Caco-2 (cell line): ENCODE measurements at regions not wholly inside any gene's neighbourhood (a gene's known extent, or its start where the extent isn't known, plus 50 kb on each side); places are given as distances from the start of the nearest gene placed in this dataset.

Experiments used
- BruUV-seq: library from RNA; stranded (reverse); fragments of 400-500 nt; replicated peaks from 2 replicates; lab custom pipeline; 2021; lab: Mats Ljungman, UMichigan
- CTCF ChIA-PET: fragments of 300-600 bp; sonication (Branson Sonifier 250); formaldehyde crosslinking; loops from one replicate; lab custom pipeline; 2022; ENCODE audit warnings: antibody characterized with exemption; lab: Charles Lee
- POLR2A ChIA-PET: fragments of 300-600 bp; sonication (Branson Sonifier 250); formaldehyde crosslinking; loops from one replicate; lab custom pipeline; 2022; ENCODE audit warnings: antibody characterized with exemption; lab: Charles Lee
- DNase-seq, 2 experiments: peaks; one replicate each; pipeline versions ENCODE4 v3.0.0 to v3.0.0-alpha.2; 2020 to 2022
- H3K27me3 ChIP-seq: replicated peaks from 2 replicates; pipeline ENCODE4 v1.6.0; 2011; ENCODE audit warnings: low read length; ENCODE audit not compliant: control insufficient read depth, insufficient read depth
- H3K36me3 ChIP-seq: 2 replicates; pipeline ENCODE4 v1.5.1; 2011; ENCODE audit warnings: low read length; ENCODE audit not compliant: control insufficient read depth, insufficient read depth
- H3K4me1 ChIP-seq: fragments of 250-450 bp; sonication (Bioruptor Pico); 2 replicates; pipeline ENCODE4 v1.5.1; 2020; ENCODE audit warnings: mild to moderate bottlenecking
- H3K4me3 ChIP-seq: 2 replicates; pipeline ENCODE4 v1.5.1; 2011; ENCODE audit warnings: low read depth, mild to moderate bottlenecking, control low read depth, low read length
- H3K9me3 ChIP-seq: fragments of 250-450 bp; sonication (Bioruptor Pico); 2 replicates; pipeline ENCODE4 v1.5.1; 2020; ENCODE audit warnings: mild to moderate bottlenecking, moderate library complexity
- H3K27ac Mint-ChIP-seq: one replicate; pipeline ENCODE4 v1.8.0; 2022; ENCODE audit warnings: mixed read lengths; ENCODE audit not compliant: unreplicated experiment
- H3K27me3 Mint-ChIP-seq: one replicate; pipeline ENCODE4 v1.8.0; 2022; ENCODE audit warnings: mixed read lengths; ENCODE audit not compliant: insufficient read depth, unreplicated experiment
- H3K36me3 Mint-ChIP-seq: one replicate; pipeline ENCODE4 v1.8.0; 2022; ENCODE audit warnings: mild to moderate bottlenecking, mixed read lengths; ENCODE audit not compliant: insufficient read depth, unreplicated experiment
- H3K4me1 Mint-ChIP-seq: one replicate; pipeline ENCODE4 v1.8.0; 2022; ENCODE audit warnings: low read depth, mixed read lengths; ENCODE audit not compliant: unreplicated experiment
- H3K4me3 Mint-ChIP-seq: one replicate; pipeline ENCODE4 v1.8.0; 2022; ENCODE audit warnings: mild to moderate bottlenecking, moderate library complexity, mixed read lengths; ENCODE audit not compliant: unreplicated experiment
- H3K9me3 Mint-ChIP-seq: one replicate; pipeline ENCODE4 v1.8.0; 2022; ENCODE audit warnings: mixed read lengths; ENCODE audit not compliant: unreplicated experiment
- intact Hi-C: fragments of 100-400 bp; cut with micrococcal nuclease; formaldehyde crosslinking; loops from one replicate; pipeline ENCODE4 v1.10.0; 2022; ENCODE audit not compliant: unreplicated experiment
- TF ChIP-seq, protein P1 (sequence below), 2 experiments: fragments of 200-600 bp in 1 of 2; IDR thresholded peaks; 1 replicate in 1 of 2; 2 replicates in 1 of 2; pipeline versions ENCODE4 v1.5.1 to v1.8.0; 2011 to 2022; ENCODE audit warnings: antibody characterized with exemption in 1 of 2, control low read depth in 1 of 2, inconsistent platforms in 1 of 2, low read depth in 1 of 2, low read length in 1 of 2, mild to moderate bottlenecking in 1 of 2, moderate library complexity in 1 of 2; ENCODE audit not compliant: insufficient read depth in 1 of 2, severe bottlenecking in 1 of 2, unreplicated experiment in 1 of 2

DNA sequence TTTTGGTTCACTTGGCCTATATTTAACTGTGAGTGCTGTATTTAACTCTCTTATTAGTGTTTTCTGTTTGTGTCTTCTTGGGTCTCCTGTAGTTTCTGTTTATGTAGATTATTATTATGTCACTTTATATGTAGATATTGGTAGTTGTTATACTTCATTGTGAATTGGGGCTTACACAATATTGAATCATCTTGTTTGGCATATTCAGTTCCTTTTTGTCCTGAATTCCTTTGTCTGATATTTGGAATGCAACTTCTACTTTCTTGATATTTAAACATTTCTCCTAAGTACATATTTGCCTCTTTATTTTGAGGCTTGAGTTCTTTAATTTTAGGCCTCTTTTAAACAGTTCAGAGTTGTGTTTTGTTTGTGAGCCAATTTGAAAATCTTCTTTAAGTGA, 544.8 kb upstream of the ADGRL3 start:
- BruUV-seq, result no TSS peak

DNA sequence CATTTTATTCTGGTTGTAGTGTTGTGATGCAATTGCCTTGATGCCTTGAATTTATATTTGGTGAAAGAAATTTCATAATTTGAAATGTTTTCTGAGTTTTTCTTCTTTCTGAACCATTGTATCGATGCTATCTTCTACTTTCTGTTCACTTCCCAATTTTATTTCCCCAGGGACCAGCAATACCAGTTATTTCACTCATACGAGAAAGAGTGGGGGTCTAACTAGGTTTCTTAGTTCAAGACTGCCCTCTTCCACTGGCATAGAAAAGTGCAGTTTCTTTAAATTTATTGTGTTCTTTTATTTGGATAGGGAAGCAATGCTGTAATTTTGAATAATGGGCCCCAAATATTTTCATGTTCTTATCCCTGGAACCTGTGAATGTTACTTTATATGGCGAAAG, 544.0 kb upstream of the ADGRL3 start:
- H3K27ac Mint-ChIP-seq, result no peak overlapping the region
- H3K9me3 Mint-ChIP-seq, result no peaks in the 10 kb centered on the region
- DNase-seq, result no peak
- H3K27me3 ChIP-seq, result no peaks in the 10 kb centered on the region
- CTCF ChIA-PET, result no interaction called here
- no TSS peak for BruUV-seq
- H3K36me3 Mint-ChIP-seq, result no peaks in the 10 kb centered on the region
- H3K27me3 Mint-ChIP-seq, result no peaks in the 10 kb centered on the region
- H3K9me3 ChIP-seq, result no peaks in the 10 kb centered on the region
- H3K36me3 ChIP-seq, result no peaks in the 10 kb centered on the region
- POLR2A ChIA-PET, result no interaction called here
- H3K4me1 ChIP-seq, result no peaks in the 10 kb centered on the region
- H3K4me3 ChIP-seq, result no peak overlapping the region
- intact Hi-C loops, result loop anchor here (10.0 kb wide), 1 partner anchor 171 kb away; no protein-coding TSS in a partner anchor
- no peaks in the 10 kb centered on the region for H3K4me1 Mint-ChIP-seq
- TF ChIP-seq, protein P1, sequence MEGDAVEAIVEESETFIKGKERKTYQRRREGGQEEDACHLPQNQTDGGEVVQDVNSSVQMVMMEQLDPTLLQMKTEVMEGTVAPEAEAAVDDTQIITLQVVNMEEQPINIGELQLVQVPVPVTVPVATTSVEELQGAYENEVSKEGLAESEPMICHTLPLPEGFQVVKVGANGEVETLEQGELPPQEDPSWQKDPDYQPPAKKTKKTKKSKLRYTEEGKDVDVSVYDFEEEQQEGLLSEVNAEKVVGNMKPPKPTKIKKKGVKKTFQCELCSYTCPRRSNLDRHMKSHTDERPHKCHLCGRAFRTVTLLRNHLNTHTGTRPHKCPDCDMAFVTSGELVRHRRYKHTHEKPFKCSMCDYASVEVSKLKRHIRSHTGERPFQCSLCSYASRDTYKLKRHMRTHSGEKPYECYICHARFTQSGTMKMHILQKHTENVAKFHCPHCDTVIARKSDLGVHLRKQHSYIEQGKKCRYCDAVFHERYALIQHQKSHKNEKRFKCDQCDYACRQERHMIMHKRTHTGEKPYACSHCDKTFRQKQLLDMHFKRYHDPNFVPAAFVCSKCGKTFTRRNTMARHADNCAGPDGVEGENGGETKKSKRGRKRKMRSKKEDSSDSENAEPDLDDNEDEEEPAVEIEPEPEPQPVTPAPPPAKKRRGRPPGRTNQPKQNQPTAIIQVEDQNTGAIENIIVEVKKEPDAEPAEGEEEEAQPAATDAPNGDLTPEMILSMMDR (IDR thresholded peaks at IDR 0.05; ENCODE audit: insufficient read depth in 1 of 2, low read depth in 1 of 2, low read length in 1 of 2, severe bottlenecking in 1 of 2, unreplicated experiment in 1 of 2), result peak in 1 of 2 experiments; percentile 28
- H3K4me3 Mint-ChIP-seq, result no peak overlapping the region

More for the DNA sequence above, 544.8 kb upstream of the ADGRL3 start:
- Mint-ChIP-seq H3K9me3 (no peaks in the 10 kb centered on the region), H3K27me3 (no peaks in the 10 kb centered on the region), H3K4me1 (no peaks in the 10 kb centered on the region), H3K36me3 (no peaks in the 10 kb centered on the region), H3K4me3 (no peak overlapping the region), H3K27ac (no peak overlapping the region)
- ChIA-PET POLR2A (no interaction called here), CTCF (no interaction called here)
- TF ChIP-seq, protein P1 (IDR thresholded peaks at IDR 0.05; ENCODE audit: insufficient read depth in 1 of 2, low read depth in 1 of 2, low read length in 1 of 2, severe bottlenecking in 1 of 2, unreplicated experiment in 1 of 2), result no peak
- H3K4me1 ChIP-seq, result no peaks in the 10 kb centered on the region
- no peak for DNase-seq
- H3K4me3 ChIP-seq, result no peak overlapping the region
- intact Hi-C loops, result loop anchor here (10.0 kb wide), 1 partner anchor 171 kb away; no protein-coding TSS in a partner anchor
- H3K9me3 ChIP-seq, result no peaks in the 10 kb centered on the region
- H3K36me3 ChIP-seq, result no peaks in the 10 kb centered on the region
- no peaks in the 10 kb centered on the region for H3K27me3 ChIP-seq

DNA sequence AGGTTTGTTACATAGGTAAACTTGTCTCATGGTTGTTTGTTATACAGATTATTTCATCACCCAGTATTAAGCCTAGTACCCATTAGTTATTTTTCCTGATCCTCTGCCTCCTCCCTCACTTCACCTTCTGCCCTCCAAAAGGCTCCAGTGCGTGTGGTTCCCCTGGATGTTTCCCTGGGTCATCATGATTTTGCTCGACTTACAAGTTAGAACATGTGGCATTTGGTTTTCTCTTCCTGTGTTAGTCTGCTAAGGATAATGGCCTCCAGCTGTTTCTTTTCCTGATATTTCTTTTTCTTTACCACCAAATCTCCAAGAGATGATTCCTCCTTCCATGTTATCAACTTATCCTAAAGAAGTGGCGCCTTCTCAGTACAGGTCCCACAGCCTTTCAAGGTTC, 543.1 kb upstream of the ADGRL3 start:
- DNase-seq, result no peak
- H3K27me3 Mint-ChIP-seq, result no peaks in the 10 kb centered on the region
- H3K4me3 ChIP-seq, result no peak overlapping the region
- H3K9me3 Mint-ChIP-seq, result no peaks in the 10 kb centered on the region
- no peaks in the 10 kb centered on the region for H3K9me3 ChIP-seq
- no peak overlapping the region for H3K27ac Mint-ChIP-seq
- H3K36me3 ChIP-seq, result no peaks in the 10 kb centered on the region
- H3K27me3 ChIP-seq, result no peaks in the 10 kb centered on the region
- ChIA-PET CTCF (no interaction called here), POLR2A (no interaction called here)
- no peaks in the 10 kb centered on the region for H3K36me3 Mint-ChIP-seq
- TF ChIP-seq, protein P1 (IDR thresholded peaks at IDR 0.05; ENCODE audit: insufficient read depth in 1 of 2, low read depth in 1 of 2, low read length in 1 of 2, severe bottlenecking in 1 of 2, unreplicated experiment in 1 of 2), result no peak
- BruUV-seq, result no TSS peak
- intact Hi-C loops, result loop anchor here (10.0 kb wide), 1 partner anchor 172 kb away; no protein-coding TSS in a partner anchor
- H3K4me3 Mint-ChIP-seq, result no peak overlapping the region
- H3K4me1 ChIP-seq, result no peaks in the 10 kb centered on the region
- H3K4me1 Mint-ChIP-seq, result no peaks in the 10 kb centered on the region
